GM13977 (cell line): ENCODE measurements at regions not wholly inside any gene's neighbourhood (a gene's known extent, or its start where the extent isn't known, plus 50 kb on each side); places are given as distances from the start of the nearest gene placed in this dataset.

Source experiments
- DNase-seq: peaks from one replicate; pipeline ENCODE4 v3.0.0; 2012; ENCODE audit warnings: low spot score
- in situ Hi-C: fragments of 300-500 bp; cut with MboI; formaldehyde crosslinking; loops from one replicate; pipeline ENCODE4 v1.12.0; 2022; ENCODE audit warnings: low sequenced_read_pairs, low pct_unique_long_range_greater_than_20kb, mixed read lengths, inconsistent platforms; ENCODE audit not compliant: unreplicated experiment
- TF ChIP-seq, protein P1 (sequence below): IDR thresholded peaks from 2 replicates; pipeline ENCODE4 v1.5.1; 2012; ENCODE audit warnings: mild to moderate bottlenecking, control low read depth; ENCODE audit not compliant: insufficient read depth; ENCODE audit errors: extremely low read depth, missing control alignments

GRCh38 chr2:22867973-22868372 is 517.0 kb upstream of the KLHL29 start:
- in situ Hi-C loops, result no loop called here
- TF ChIP-seq, protein P1, sequence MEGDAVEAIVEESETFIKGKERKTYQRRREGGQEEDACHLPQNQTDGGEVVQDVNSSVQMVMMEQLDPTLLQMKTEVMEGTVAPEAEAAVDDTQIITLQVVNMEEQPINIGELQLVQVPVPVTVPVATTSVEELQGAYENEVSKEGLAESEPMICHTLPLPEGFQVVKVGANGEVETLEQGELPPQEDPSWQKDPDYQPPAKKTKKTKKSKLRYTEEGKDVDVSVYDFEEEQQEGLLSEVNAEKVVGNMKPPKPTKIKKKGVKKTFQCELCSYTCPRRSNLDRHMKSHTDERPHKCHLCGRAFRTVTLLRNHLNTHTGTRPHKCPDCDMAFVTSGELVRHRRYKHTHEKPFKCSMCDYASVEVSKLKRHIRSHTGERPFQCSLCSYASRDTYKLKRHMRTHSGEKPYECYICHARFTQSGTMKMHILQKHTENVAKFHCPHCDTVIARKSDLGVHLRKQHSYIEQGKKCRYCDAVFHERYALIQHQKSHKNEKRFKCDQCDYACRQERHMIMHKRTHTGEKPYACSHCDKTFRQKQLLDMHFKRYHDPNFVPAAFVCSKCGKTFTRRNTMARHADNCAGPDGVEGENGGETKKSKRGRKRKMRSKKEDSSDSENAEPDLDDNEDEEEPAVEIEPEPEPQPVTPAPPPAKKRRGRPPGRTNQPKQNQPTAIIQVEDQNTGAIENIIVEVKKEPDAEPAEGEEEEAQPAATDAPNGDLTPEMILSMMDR, result no peak
- no peak for DNase-seq

DNA sequence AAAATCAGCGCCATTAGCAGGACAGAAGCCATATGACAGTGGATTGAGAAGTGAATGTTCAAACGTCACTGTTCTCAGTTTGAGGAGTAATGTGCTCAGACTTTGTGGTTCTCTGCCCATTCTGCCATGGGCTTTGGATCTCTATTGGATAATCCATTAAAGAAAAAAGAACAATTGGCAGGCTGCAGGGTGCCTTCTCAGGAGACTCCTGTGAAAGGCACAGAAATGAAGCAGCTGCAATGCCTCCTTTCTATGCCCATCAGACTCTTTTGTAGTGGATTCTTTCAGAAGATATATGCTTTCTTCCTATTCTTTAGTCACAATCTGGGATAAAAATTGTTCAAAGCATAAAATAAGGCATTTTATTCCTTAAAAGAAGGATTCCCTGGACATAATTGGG is 506.9 kb upstream of the KLHL29 start:
- in situ Hi-C loops, result no loop called here
- no peak for DNase-seq
- TF ChIP-seq, protein P1, result no peak

DNA sequence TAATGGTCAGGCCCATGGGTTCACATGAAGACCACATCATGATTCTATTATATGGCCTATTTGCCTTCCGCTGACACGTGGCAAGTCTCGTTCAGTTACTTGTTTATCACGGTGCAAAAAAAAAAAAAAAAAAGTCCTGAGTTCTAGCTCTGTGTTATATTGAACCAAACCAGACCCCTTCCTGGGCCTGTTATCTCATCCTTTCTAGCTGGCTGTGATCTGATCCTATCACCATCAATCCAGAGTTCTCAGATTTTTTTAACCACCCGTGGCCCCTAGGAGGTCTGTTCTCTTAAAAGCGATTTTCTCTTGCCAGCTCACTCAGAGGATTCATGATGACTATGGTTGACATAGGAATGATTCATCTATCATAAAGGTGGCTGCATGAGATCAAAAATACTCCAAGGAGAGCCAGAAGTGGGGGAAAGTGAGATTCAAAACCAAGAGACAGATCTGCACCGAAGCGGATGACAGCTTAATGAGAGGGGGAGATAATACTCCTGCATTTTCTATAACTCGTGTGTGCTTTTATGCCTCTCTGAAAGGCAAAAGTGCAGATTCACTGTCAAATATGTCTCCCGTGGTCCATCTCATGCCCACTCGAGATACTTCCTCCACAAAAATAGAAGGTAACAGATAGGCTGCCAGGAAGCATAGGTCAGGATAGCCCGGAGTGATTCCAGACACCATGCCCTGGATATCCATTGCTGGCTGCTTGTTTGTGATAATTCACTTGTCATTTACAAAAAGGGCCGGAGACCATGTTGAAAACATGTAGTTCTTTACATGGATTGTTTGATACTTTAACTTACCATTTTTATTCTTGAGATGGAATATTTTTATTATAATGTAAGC is 505.7 kb upstream of the KLHL29 start:
- in situ Hi-C loops, result no loop called here
- no peak for DNase-seq
- TF ChIP-seq, protein P1, result no peak

DNA sequence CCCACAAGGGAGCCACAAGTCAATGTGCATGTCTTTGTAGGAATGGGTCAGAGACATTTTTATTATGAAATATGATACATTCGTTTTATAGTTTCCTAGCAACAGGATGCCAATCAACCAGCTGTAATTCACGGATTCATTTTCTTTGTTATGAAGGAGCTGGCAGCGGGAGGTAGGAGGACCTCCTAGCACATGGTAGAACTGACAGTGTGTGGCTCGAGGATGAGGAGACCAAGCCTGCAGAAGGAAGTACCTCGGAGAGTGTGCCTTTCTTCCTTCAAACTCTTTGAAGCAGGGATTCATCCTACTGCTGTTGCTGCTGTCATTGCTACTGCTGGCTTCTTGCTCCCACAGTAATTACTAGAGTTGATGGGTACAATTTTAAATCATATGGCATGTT is 504.8 kb upstream of the KLHL29 start:
- DNase-seq, result no peak
- TF ChIP-seq, protein P1, result no peak
- in situ Hi-C loops, result no loop called here

GRCh38 chr2:22882011-22882410 is 503.0 kb upstream of the KLHL29 start:
- in situ Hi-C loops, result no loop called here
- no peak for DNase-seq
- TF ChIP-seq, protein P1, result no peak

DNA sequence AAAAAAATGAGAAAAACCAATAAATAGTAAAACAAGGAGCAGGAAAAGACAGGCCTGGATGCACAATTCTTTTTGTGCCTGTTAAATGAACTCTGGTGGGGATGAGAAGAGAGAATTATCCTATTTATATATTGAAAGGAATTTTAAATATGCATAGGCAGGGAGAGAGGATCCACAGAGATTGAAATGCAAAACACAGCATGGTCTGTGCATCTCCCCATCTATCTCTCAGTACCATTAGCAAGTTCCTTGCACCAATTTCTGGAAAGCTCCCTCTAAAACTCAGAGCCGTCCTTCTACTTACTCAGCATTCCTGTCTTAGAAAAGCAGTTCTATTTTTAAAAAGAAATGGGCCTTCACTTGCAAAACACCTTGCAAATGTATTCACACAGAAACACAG is 502.3 kb upstream of the KLHL29 start:
- no peak for DNase-seq
- TF ChIP-seq, protein P1, result no peak
- in situ Hi-C loops, result no loop called here
